IMR-90 (cell line): ENCODE measurements at regions not wholly inside any gene's neighbourhood (a gene's known extent, or its start where the extent isn't known, plus 50 kb on each side); places are given as distances from the start of the nearest gene placed in this dataset.

ENCODE experiments used
- ATAC-seq: fragments of 200-7000 bp; cut with Tn5 transposase; 2 replicates; pipeline ENCODE4 v1.9.1; 2020; ENCODE audit warnings: low read depth, mild to moderate bottlenecking, moderate library complexity
- BruUV-seq: library from RNA; stranded (reverse); fragments of 400-500 nt; replicated peaks from 2 replicates; lab custom pipeline; 2021; lab: Mats Ljungman, UMichigan
- CTCF ChIA-PET: fragments of 300-600 bp; formaldehyde crosslinking; extraction: SDS; loops from one replicate; lab custom pipeline; 2021; ENCODE audit warnings: antibody characterized with exemption; lab: Yijun Ruan, JAX
- POLR2A ChIA-PET: fragments of 300-600 bp; sonication (Branson Sonifier 250); formaldehyde crosslinking; loops from one replicate; lab custom pipeline; 2022; ENCODE audit warnings: antibody characterized with exemption; ENCODE audit not compliant: unreplicated experiment; lab: Charles Lee
- DNase-seq: peaks from one replicate; pipeline ENCODE4 v3.0.0; 2013
- H2AFZ ChIP-seq: replicated peaks from 2 replicates; pipeline ENCODE3; 2013; ENCODE audit warnings: low read length, mild to moderate bottlenecking; ENCODE audit not compliant: poor library complexity
- H2AK5ac ChIP-seq: 2 replicates; pipeline ENCODE4 v1.6.1; 2013; ENCODE audit warnings: low read depth, low read length, inconsistent platforms
- H2AK9ac ChIP-seq: replicated peaks from 2 replicates; pipeline ENCODE3; 2013; ENCODE audit warnings: mild to moderate bottlenecking, low read depth, low read length, moderate library complexity; ENCODE audit not compliant: poor library complexity
- H2BK120ac ChIP-seq: 2 replicates; pipeline ENCODE4 v1.6.1; 2013; ENCODE audit warnings: low read depth, low read length, inconsistent platforms
- H2BK15ac ChIP-seq: 3 replicates; pipeline ENCODE4 v1.6.1; 2013; ENCODE audit warnings: low read depth, low read length, inconsistent platforms
- H2BK20ac ChIP-seq: 2 replicates; pipeline ENCODE4 v1.6.1; 2013; ENCODE audit warnings: low read depth, mild to moderate bottlenecking, inconsistent platforms, low read length, moderate library complexity
- H2BK5ac ChIP-seq: 2 replicates; pipeline ENCODE4 v1.6.1; 2013; ENCODE audit warnings: mild to moderate bottlenecking, low read depth, low read length, inconsistent platforms; ENCODE audit not compliant: poor library complexity, severe bottlenecking
- H3K14ac ChIP-seq: replicated peaks from 2 replicates; pipeline ENCODE4 v1.6.1; 2013; ENCODE audit warnings: low read depth, low read length, inconsistent platforms
- H3K18ac ChIP-seq: 2 replicates; pipeline ENCODE4 v1.6.1; 2013; ENCODE audit warnings: low read depth, low read length, control low read depth
- H3K23ac ChIP-seq: 2 replicates; pipeline ENCODE4 v1.6.1; 2013; ENCODE audit warnings: low read depth, low read length, inconsistent platforms
- H3K27ac ChIP-seq: 2 replicates; pipeline ENCODE4 v1.5.1; 2013; ENCODE audit warnings: mild to moderate bottlenecking, control low read depth, low read length; ENCODE audit not compliant: insufficient read depth
- H3K27me3 ChIP-seq: 2 replicates; pipeline ENCODE4 v1.6.1; 2013; ENCODE audit warnings: low read length; ENCODE audit not compliant: control insufficient read depth, insufficient read depth
- H3K36me3 ChIP-seq: 2 replicates; pipeline ENCODE4 v1.6.1; 2013; ENCODE audit warnings: low read length, mixed read lengths; ENCODE audit not compliant: control insufficient read depth, insufficient read depth
- H3K4ac ChIP-seq: 2 replicates; pipeline ENCODE4 v1.6.1; 2013; ENCODE audit warnings: low read depth, low read length, inconsistent platforms
- H3K4me1 ChIP-seq: 2 replicates; pipeline ENCODE4 v1.6.1; 2013; ENCODE audit warnings: low read length, mixed read lengths; ENCODE audit not compliant: control insufficient read depth, insufficient read depth
- H3K4me2 ChIP-seq: 2 replicates; pipeline ENCODE4 v1.6.1; 2013; ENCODE audit warnings: low read depth, mild to moderate bottlenecking, control low read depth, low read length, moderate library complexity
- H3K4me3 ChIP-seq: 2 replicates; pipeline ENCODE4 v1.5.1; 2013; ENCODE audit warnings: low read depth, mild to moderate bottlenecking, control low read depth, low read length, moderate library complexity; ENCODE audit not compliant: insufficient read depth
- H3K56ac ChIP-seq: 2 replicates; pipeline ENCODE4 v1.6.1; 2013; ENCODE audit warnings: low read length, inconsistent platforms; ENCODE audit not compliant: insufficient read depth; ENCODE audit errors: extremely low read depth
- H3K79me1 ChIP-seq, 2 experiments: 2 replicates each; pipeline ENCODE4 v1.6.1; 2013; ENCODE audit warnings: low read length in 2 of 2, inconsistent platforms in 1 of 2, low read depth in 1 of 2
- H3K9ac ChIP-seq: 2 replicates; pipeline ENCODE4 v1.6.1; 2013; ENCODE audit warnings: low read depth, low read length, control low read depth
- H3K9me1 ChIP-seq: 2 replicates; pipeline ENCODE4 v1.6.1; 2013; ENCODE audit warnings: low read length, inconsistent platforms; ENCODE audit not compliant: insufficient read depth
- H3K9me3 ChIP-seq: 2 replicates; pipeline ENCODE4 v1.6.1; 2013; ENCODE audit warnings: low read length; ENCODE audit not compliant: control insufficient read depth, insufficient read depth
- H4K20me1 ChIP-seq: 2 replicates; pipeline ENCODE4 v1.6.1; 2013; ENCODE audit warnings: low read length, inconsistent platforms; ENCODE audit not compliant: insufficient read depth
- H4K5ac ChIP-seq: 2 replicates; pipeline ENCODE4 v1.6.1; 2013; ENCODE audit warnings: mild to moderate bottlenecking, low read depth, low read length, control low read depth
- H4K8ac ChIP-seq, 2 experiments: 2 replicates each; pipeline ENCODE4 v1.6.1; 2013; ENCODE audit warnings: low read depth in 2 of 2, low read length in 2 of 2, control low read depth in 1 of 2, inconsistent platforms in 1 of 2
- H4K91ac ChIP-seq: 2 replicates; pipeline ENCODE4 v1.6.1; 2013; ENCODE audit warnings: low read depth, low read length, inconsistent platforms; ENCODE audit not compliant: insufficient read depth
- BHLHE40 ChIP-seq: fragments of 150-350 bp; IDR thresholded peaks from 2 replicates; pipeline ENCODE4 v1.6.1; 2016; ENCODE audit warnings: mild to moderate bottlenecking, low read depth, low read length
- CEBPB ChIP-seq: IDR thresholded peaks from 2 replicates; pipeline ENCODE4 v1.6.1; 2012; ENCODE audit warnings: low read depth, low read length, improper control_type of control experiment
- CHD1 ChIP-seq: IDR thresholded peaks from 2 replicates; pipeline ENCODE4 v1.6.1; 2012; ENCODE audit warnings: low read depth, low read length, improper control_type of control experiment
- ELK1 ChIP-seq: fragments of 150-350 bp; IDR thresholded peaks from 2 replicates; pipeline ENCODE4 v1.6.1; 2016; ENCODE audit warnings: low read depth, mild to moderate bottlenecking, low read length, moderate library complexity, borderline replicate concordance
- FOS ChIP-seq: fragments of 150-350 bp; IDR thresholded peaks from 2 replicates; pipeline ENCODE4 v1.6.1; 2016; ENCODE audit warnings: low read depth, low read length
- MAFK ChIP-seq: IDR thresholded peaks from 2 replicates; pipeline ENCODE4 v1.6.1; 2012; ENCODE audit warnings: low read depth, low read length, improper control_type of control experiment
- MAZ ChIP-seq: IDR thresholded peaks from 2 replicates; pipeline ENCODE4 v1.6.1; 2012; ENCODE audit warnings: low read depth, mild to moderate bottlenecking, low read length, improper control_type of control experiment, moderate library complexity, borderline replicate concordance
- NFE2L2 ChIP-seq: fragments of 150-350 bp; IDR thresholded peaks from 2 replicates; pipeline ENCODE4 v1.6.1; 2016; ENCODE audit warnings: low read depth, mild to moderate bottlenecking, low read length
- POLR2A ChIP-seq: IDR thresholded peaks from 2 replicates; pipeline ENCODE4 v1.6.1; 2012; ENCODE audit warnings: mild to moderate bottlenecking, low read depth, low read length
- RAD21 ChIP-seq: IDR thresholded peaks from 2 replicates; pipeline ENCODE4 v1.6.1; 2012; ENCODE audit warnings: low read length, improper control_type of control experiment
- RCOR1 ChIP-seq: IDR thresholded peaks from 2 replicates; pipeline ENCODE4 v1.6.1; 2012; ENCODE audit warnings: mild to moderate bottlenecking, low read length, improper control_type of control experiment; ENCODE audit not compliant: insufficient replicate concordance
- RFX5 ChIP-seq: IDR thresholded peaks from 2 replicates; pipeline ENCODE4 v1.8.0; 2012; ENCODE audit warnings: low read depth, mild to moderate bottlenecking, low read length, moderate library complexity
- SMC3 ChIP-seq: fragments of 150-350 bp; IDR thresholded peaks from 2 replicates; pipeline ENCODE4 v1.6.1; 2016; ENCODE audit warnings: low read depth, mild to moderate bottlenecking, antibody characterized with exemption, low read length, moderate library complexity
- USF2 ChIP-seq: fragments of 150-350 bp; IDR thresholded peaks from 2 replicates; pipeline ENCODE4 v1.6.1; 2017; ENCODE audit warnings: mild to moderate bottlenecking, antibody characterized with exemption, low read length, low read depth
- WGBS, 2 experiments: methylation state at CpG; one replicate each; pipeline versions ENCODE4 v1.1.5 to v1.1.7; 2013; ENCODE audit warnings: missing lambda C conversion rate in 2 of 2; ENCODE audit not compliant: insufficient read length in 1 of 2; ENCODE audit errors: extremely low coverage in 2 of 2; 5-methylcytosine and 5-hydroxymethylcytosine counted together
- dilution Hi-C: fragments of 300-500 bp; cut with HindIII; formaldehyde crosslinking; loops from one replicate; pipeline ENCODE4 v1.14.3; 2018; ENCODE audit warnings: low sequenced_read_pairs; ENCODE audit not compliant: unreplicated experiment
- in situ Hi-C: fragments of 300-500 bp; cut with MboI; formaldehyde crosslinking; loops from 3 replicates; pipeline ENCODE4 v1.14.3; 2019; ENCODE audit warnings: low sequenced_read_pairs, inconsistent platforms, mixed read lengths
- intact Hi-C: fragments of 100-400 bp; cut with micrococcal nuclease; formaldehyde crosslinking; loops from 2 replicates; pipeline ENCODE4 v1.10.0; 2022

GRCh38 chr2:139605668-139606067, 825.5 kb upstream of the NXPH2 start:
- H3K27me3 ChIP-seq, result no peaks in the 10 kb centered on the region
- ATAC-seq (no peak), DNase-seq (no peak)
- no peak overlapping the region for H2BK5ac ChIP-seq
- no peaks in the 10 kb centered on the region for H3K9me1 ChIP-seq
- H3K4me1 ChIP-seq, result no peaks in the 10 kb centered on the region
- POLR2A ChIA-PET, result no interaction called here
- no peak overlapping the region for H3K23ac ChIP-seq
- H3K36me3 ChIP-seq, result no peaks in the 10 kb centered on the region
- intact Hi-C loops (no loop called here), in situ Hi-C loops (no loop called here), dilution Hi-C loops (no loop called here)
- no peaks in the 10 kb centered on the region for H3K79me1 ChIP-seq
- no peak overlapping the region for H2AK9ac ChIP-seq
- no peak overlapping the region for H3K14ac ChIP-seq
- no peak overlapping the region for H3K4me2 ChIP-seq
- no CpG with 5 or more reads among the region's 2 CpGs for WGBS, 2 experiments
- no peak overlapping the region for H2BK120ac ChIP-seq
- peaks cover 10% of the 10 kb centered on the region for H3K9me3 ChIP-seq
- no peak overlapping the region for H3K18ac ChIP-seq
- no TSS peak for BruUV-seq
- H3K9ac ChIP-seq, result no peak overlapping the region
- no peak overlapping the region for H4K8ac ChIP-seq
- H3K4me3 ChIP-seq, result no peak overlapping the region
- TF ChIP-seq SMC3 (no peak), USF2 (no peak), CEBPB (no peak), RFX5 (no peak), RAD21 (no peak), POLR2A (no peak), MAFK (no peak), FOS (no peak), MAZ (no peak), CHD1 (no peak), NFE2L2 (no peak), ELK1 (no peak), RCOR1 (no peak), BHLHE40 (no peak)
- no peaks in the 10 kb centered on the region for H4K20me1 ChIP-seq
- H3K56ac ChIP-seq, result no peak overlapping the region
- no peak overlapping the region for H2AK5ac ChIP-seq
- CTCF ChIA-PET, result interaction anchor here (0.6 kb wide), 1 partner anchor 310 kb away, joined by 3 read pairs; no protein-coding TSS in a partner anchor
- H4K91ac ChIP-seq, result no peak overlapping the region
- H2BK15ac ChIP-seq, result no peak overlapping the region
- no peak overlapping the region for H3K4ac ChIP-seq
- H4K5ac ChIP-seq, result no peak overlapping the region
- H2AFZ ChIP-seq, result no peak overlapping the region
- H2BK20ac ChIP-seq, result no peak overlapping the region
- no peak overlapping the region for H3K27ac ChIP-seq
